Spleen (tissue), 11 donors: ENCODE measurements at regions not wholly inside any gene's neighbourhood (a gene's known extent, or its start where the extent isn't known, plus 50 kb on each side); places are given as distances from the start of the nearest gene placed in this dataset.
"Not testable (repeated sequence)": the region's sequence is repeated elsewhere in the genome, so short reads cannot be mapped to it uniquely, and the experiment has no call there.

Experiments used
- DNase-seq: peaks from one replicate; pipeline ENCODE4 v3.0.0-alpha.2; 2020
- H3K27ac ChIP-seq, 8 donors: fragments of 200-600 bp; sonication (generic) in 7 of 8; 1 replicate in 4 of 8; 2 replicates in 4 of 8; pipeline versions ENCODE4 v1.5.0 to v1.8.0; 2016 to 2021; ENCODE audit warnings: inconsistent platforms in 4 of 8, mild to moderate bottlenecking in 4 of 8, moderate library complexity in 1 of 8
- H3K27me3 ChIP-seq, 7 donors: fragments of 200-600 bp; sonication (generic) in 6 of 7; replicated peaks in 1 of 7; 1 replicate in 4 of 7; 2 replicates in 3 of 7; pipeline versions ENCODE4 v1.5.0 to v1.8.0; 2016 to 2021; ENCODE audit warnings: inconsistent platforms in 3 of 7, mild to moderate bottlenecking in 1 of 7
- H3K36me3 ChIP-seq, 6 donors: fragments of 200-600 bp; sonication (generic) in 5 of 6; 1 replicate in 4 of 6; 2 replicates in 2 of 6; pipeline versions ENCODE4 v1.5.0 to v1.8.0; 2016 to 2021; ENCODE audit warnings: inconsistent platforms in 2 of 6
- H3K4me1 ChIP-seq, 6 donors: fragments of 200-600 bp; sonication (generic) in 5 of 6; 1 replicate in 3 of 6; 2 replicates in 3 of 6; pipeline versions ENCODE4 v1.5.0 to v1.8.0; 2016 to 2021; ENCODE audit warnings: inconsistent platforms in 3 of 6
- H3K4me3 ChIP-seq, 8 donors: fragments of 200-600 bp; sonication (generic) in 7 of 8; 1 replicate in 4 of 8; 2 replicates in 4 of 8; pipeline versions ENCODE4 v1.5.0 to v1.8.0; 2016 to 2021; ENCODE audit warnings: inconsistent platforms in 4 of 8, mild to moderate bottlenecking in 4 of 8, moderate library complexity in 2 of 8
- H3K9me3 ChIP-seq, 8 donors: fragments of 200-600 bp; sonication (generic) in 7 of 8; 1 replicate in 4 of 8; 2 replicates in 4 of 8; pipeline versions ENCODE4 v1.5.0 to v1.8.0; 2016 to 2021; ENCODE audit warnings: inconsistent platforms in 4 of 8
- CTCF ChIP-seq, 11 experiments: fragments of 200-600 bp in 7 of 11; fragments of 450-650 bp in 4 of 11; sonication (generic) in 4 of 11; IDR thresholded peaks in 8 of 11; conservative IDR thresholded peaks in 3 of 11; 1 replicate in 7 of 11; 2 replicates in 4 of 11; pipeline versions ENCODE4 v1.4.0 to v1.8.0; 2016 to 2021; ENCODE audit warnings: antibody characterized with exemption in 11 of 11, inconsistent platforms in 4 of 11, mild to moderate bottlenecking in 1 of 11
- POLR2A ChIP-seq, 3 donors: fragments of 450-650 bp; IDR thresholded peaks; one replicate each; pipeline ENCODE4 v1.5.1; 2017; ENCODE audit warnings: antibody characterized with exemption in 3 of 3, mild to moderate bottlenecking in 1 of 3
- POLR2AphosphoS5 ChIP-seq, 3 donors: sonication (generic); formaldehyde crosslinking; IDR thresholded peaks; one replicate each; pipeline ENCODE4 v1.5.1; 2017; ENCODE audit warnings: antibody characterized with exemption in 3 of 3
- WGBS, 5 donors: extraction: QIAGEN DNeasy Blood & Tissue Kit in 3 of 5; methylation state at CpG; one replicate each; pipeline versions ENCODE4 v1.1.5 to v1.1.7; 2013 to 2018; 5-methylcytosine and 5-hydroxymethylcytosine counted together
- intact Hi-C: fragments of 100-400 bp; cut with DNase I; formaldehyde crosslinking; loops from one replicate; pipeline ENCODE4 v1.15.0; 2023; ENCODE audit warnings: low total_unique reads
- donor health status: healthy with polysubstance abuse.
- donor health status: DM: no; HTN: no; CAD: no; lungs with moderate emphysema.
- donor health status: DM: no; HTN: no; CAD: no.
- donor health status: Bipolar disorder and iron deficiency.
- donor health status: healthy.
- donor health status: DM: no; HTN: no; CAD: no.
- donor health status: DM: yes; HTN: yes; CAD: no.

DNA sequence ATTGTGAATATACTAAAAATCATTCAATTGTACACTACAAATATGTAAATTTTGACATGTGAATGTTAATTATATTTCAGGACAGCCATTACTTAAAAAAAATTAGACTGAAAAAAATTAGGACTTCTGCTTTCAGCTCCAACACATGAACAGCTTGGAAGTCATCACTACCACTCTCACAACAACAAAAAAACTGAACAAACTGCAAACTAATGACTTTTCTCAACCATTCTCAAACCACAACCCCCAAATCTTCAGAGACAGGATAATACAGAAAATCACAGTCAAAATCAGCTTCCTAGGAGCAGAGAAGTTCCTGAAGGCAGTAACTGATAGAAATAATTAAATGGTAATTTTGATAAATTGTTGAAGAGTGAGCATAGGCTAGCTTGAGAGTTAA, 686.4 kb downstream of the TLE1 start:
- H3K9me3 ChIP-seq, result peaks cover 0 to 15% (median 3%) of the 10 kb centered on the region in 8 donors
- no peak overlapping the region for H3K4me3 ChIP-seq
- DNase-seq, result no peak
- intact Hi-C loops, result no loop called here
- H3K4me1 ChIP-seq, result no peaks in the 10 kb centered on the region
- TF ChIP-seq POLR2AphosphoS5 (IDR thresholded peaks at IDR 0.05), result no peak
- no peak for TF ChIP-seq POLR2A (IDR thresholded peaks at IDR 0.05)
- no peak for TF ChIP-seq CTCF (IDR thresholded peaks at IDR 0.05 in 8 of 11, conservative IDR thresholded peaks at IDR 0.05 in 3 of 11)
- H3K27me3 ChIP-seq, result no peaks in the 10 kb centered on the region
- no peak overlapping the region for H3K27ac ChIP-seq
- no peaks in the 10 kb centered on the region for H3K36me3 ChIP-seq

DNA sequence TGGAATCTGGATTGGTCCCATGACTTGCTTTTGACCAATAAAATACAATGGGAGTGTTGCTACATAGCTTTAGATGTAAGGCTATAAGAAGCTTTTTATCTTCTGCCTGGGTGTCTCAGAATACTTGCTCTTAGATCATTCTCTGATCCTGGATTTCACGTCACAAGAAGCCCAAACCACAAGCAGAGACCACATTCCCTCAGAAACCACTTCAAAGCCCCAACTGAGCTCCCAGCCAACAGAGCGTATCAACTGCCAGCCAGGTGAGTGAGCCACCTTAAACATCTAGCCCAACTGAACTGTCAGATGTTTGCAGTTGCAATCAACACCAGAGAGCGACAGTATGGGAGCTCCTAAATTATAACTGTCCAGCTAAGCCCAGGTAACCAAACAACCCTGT, 687.1 kb downstream of the TLE1 start:
- H3K9me3 ChIP-seq, result peaks cover 0 to 15% (median 0%) of the 10 kb centered on the region in 8 donors
- intact Hi-C loops, result no loop called here
- H3K36me3 ChIP-seq, result no peaks in the 10 kb centered on the region
- TF ChIP-seq POLR2A (IDR thresholded peaks at IDR 0.05) (no peak), POLR2AphosphoS5 (IDR thresholded peaks at IDR 0.05) (no peak), CTCF (IDR thresholded peaks at IDR 0.05 in 8 of 11, conservative IDR thresholded peaks at IDR 0.05 in 3 of 11) (no peak)
- H3K27me3 ChIP-seq, result no peaks in the 10 kb centered on the region
- H3K4me1 ChIP-seq, result no peaks in the 10 kb centered on the region
- H3K4me3 ChIP-seq, result no peak overlapping the region
- H3K27ac ChIP-seq, result no peak overlapping the region
- no peak for DNase-seq
- 30 to 49% (median 34%) methylated on average over 3 of the region's 3 CpGs for WGBS, 5 donors

DNA sequence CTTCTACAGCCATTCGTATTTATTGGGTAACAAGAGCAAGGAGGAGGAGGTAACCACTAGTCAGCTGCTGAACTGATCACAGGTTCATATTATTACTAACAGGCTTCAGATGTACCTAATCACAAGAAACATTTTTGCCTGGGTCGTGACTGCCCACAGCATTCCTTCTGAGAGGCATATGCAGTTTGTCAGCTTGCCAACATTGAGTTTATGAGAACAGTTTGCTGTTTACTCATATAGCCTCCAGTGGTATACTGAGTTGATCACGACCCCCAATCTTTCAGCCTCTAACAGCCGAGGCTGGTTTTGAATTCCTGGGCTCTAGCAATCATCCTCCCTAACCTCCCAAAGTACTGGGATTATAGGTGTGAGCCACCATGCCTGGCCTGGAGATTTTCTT, 693.6 kb downstream of the TLE1 start:
- DNase-seq, result no peak
- TF ChIP-seq POLR2A (IDR thresholded peaks at IDR 0.05), result no peak
- no peak for TF ChIP-seq POLR2AphosphoS5 (IDR thresholded peaks at IDR 0.05)
- no peak for TF ChIP-seq CTCF (IDR thresholded peaks at IDR 0.05 in 8 of 11, conservative IDR thresholded peaks at IDR 0.05 in 3 of 11)
- H3K9me3 ChIP-seq, result peaks cover 0 to 5% (median 0%) of the 10 kb centered on the region in 8 donors

GRCh38 chr9:80994892-80995291, 694.5 kb downstream of the TLE1 start:
- DNase-seq, result no peak
- TF ChIP-seq POLR2A (IDR thresholded peaks at IDR 0.05), result no peak
- TF ChIP-seq CTCF (IDR thresholded peaks at IDR 0.05 in 8 of 11, conservative IDR thresholded peaks at IDR 0.05 in 3 of 11), result no peak
- TF ChIP-seq POLR2AphosphoS5 (IDR thresholded peaks at IDR 0.05), result no peak
- WGBS, 5 donors, result 78 to 94% (median 86%) methylated on average over 4 of the region's 4 CpGs
- intact Hi-C loops, result no loop called here
- Histone ChIP-seq H3K36me3 (no peaks in the 10 kb centered on the region), H3K4me3 (no peak overlapping the region), H3K27me3 (no peaks in the 10 kb centered on the region), H3K27ac (no peak overlapping the region), H3K4me1 (no peaks in the 10 kb centered on the region), H3K9me3 (peaks cover 0 to 5% (median 0%) of the 10 kb centered on the region in 8 donors)

More for the DNA sequence above, 693.6 kb downstream of the TLE1 start:
- Histone ChIP-seq H3K4me1 (no peaks in the 10 kb centered on the region), H3K4me3 (no peak overlapping the region), H3K27ac (no peak overlapping the region), H3K27me3 (no peaks in the 10 kb centered on the region), H3K36me3 (no peaks in the 10 kb centered on the region)
- intact Hi-C loops, result no loop called here
- WGBS, 5 donors, result 59 to 81% (median 68%) methylated on average over 4 of the region's 4 CpGs

DNA sequence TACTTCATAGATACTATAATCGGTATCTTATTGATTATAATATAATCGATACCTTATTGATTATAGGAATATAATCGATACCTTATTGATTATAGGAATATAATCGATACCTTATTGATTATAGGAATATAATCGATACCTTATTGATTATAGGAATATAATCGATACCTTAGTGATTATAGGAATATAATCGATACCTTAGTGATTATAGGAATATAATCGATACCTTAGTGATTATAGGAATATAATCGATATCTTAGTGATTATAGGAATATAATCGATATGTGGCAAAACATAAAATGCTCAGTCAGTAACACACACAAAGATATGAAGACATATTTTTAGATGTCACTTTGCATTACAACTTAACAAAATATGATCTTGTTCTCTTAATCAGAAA, 703.8 kb downstream of the TLE1 start:
- H3K36me3 ChIP-seq, intact Hi-C loops, H3K4me1 ChIP-seq, DNase-seq, H3K27me3 ChIP-seq, H3K27ac ChIP-seq, H3K4me3 ChIP-seq: not testable (repeated sequence)
- peaks cover 0 to 21% (median 7%) of the 10 kb centered on the region in 8 donors for H3K9me3 ChIP-seq
- WGBS, 5 donors, result 91 to 96% (median 93%) methylated on average over 10 of the region's 10 CpGs
